Astrocyte of the cerebellum (primary cell): ENCODE measurements at regions not wholly inside any gene's neighbourhood (a gene's known extent, or its start where the extent isn't known, plus 50 kb on each side); places are given as distances from the start of the nearest gene placed in this dataset.
A peak's percentile ranks its signal among the peaks of the same experiment; 100 is the strongest.
"Not testable (repeated sequence)": the region's sequence is repeated elsewhere in the genome, so short reads cannot be mapped to it uniquely, and the experiment has no call there.

Experiments
- DNase-seq: peaks from one replicate; pipeline ENCODE4 v3.0.0-alpha.2; 2011; ENCODE audit warnings: low read depth
- H3K4me3 ChIP-seq: 2 replicates; pipeline ENCODE4 v1.5.1; 2011; ENCODE audit warnings: mild to moderate bottlenecking, low read depth, low read length, moderate library complexity
- CTCF ChIP-seq: IDR thresholded peaks from 2 replicates; pipeline ENCODE4 v1.5.1; 2012; ENCODE audit warnings: low read length, low read depth, moderate library complexity, mild to moderate bottlenecking; ENCODE audit errors: missing control alignments
- in situ Hi-C: cut with HindIII; loops from 2 replicates; pipeline ENCODE4 v1.10.0; 2017; ENCODE audit warnings: low sequenced_read_pairs

GRCh38 chr13:73307481-73307880 is 248.7 kb downstream of the KLF5 start:
- in situ Hi-C loops = no loop called here
- no peak overlapping the region for H3K4me3 ChIP-seq
- no peak for DNase-seq
- TF ChIP-seq CTCF = no peak

- no peak overlapping the region for H3K4me3 ChIP-seq
- in situ Hi-C loops = no loop called here
- TF ChIP-seq CTCF = no peak
- DNase-seq = no peak
These were observed 247.9 kb downstream of the KLF5 start for GRCh38 chr13:73306688-73307087.

GRCh38 chr13:73304442-73304841 is 245.6 kb downstream of the KLF5 start:
- no peak for DNase-seq
- TF ChIP-seq CTCF = no peak
- in situ Hi-C loops = no loop called here
- no peak overlapping the region for H3K4me3 ChIP-seq

- no peak for TF ChIP-seq CTCF
- no peak for DNase-seq
- in situ Hi-C loops = no loop called here
- no peak overlapping the region for H3K4me3 ChIP-seq
These were observed 245.0 kb downstream of the KLF5 start for GRCh38 chr13:73303851-73304250.

GRCh38 chr13:73301622-73302021 is 242.8 kb downstream of the KLF5 start:
- in situ Hi-C loops, DNase-seq, H3K4me3 ChIP-seq: not testable (repeated sequence)

GRCh38 chr13:73300718-73301425 is 242.1 kb downstream of the KLF5 start:
- DNase-seq = no peak

GRCh38 chr13:73299787-73300186 is 241.0 kb downstream of the KLF5 start:
- peak; percentile 50 for DNase-seq
- in situ Hi-C loops = no loop called here
- H3K4me3 ChIP-seq = no peak overlapping the region
- TF ChIP-seq CTCF = no peak

More at GRCh38 chr13:73300718-73301425, 242.1 kb downstream of the KLF5 start:
- no peak overlapping the region for H3K4me3 ChIP-seq
- in situ Hi-C loops = no loop called here
- no peak for TF ChIP-seq CTCF
